CD4-positive, alpha-beta T cell (primary cell): ENCODE measurements at regions not wholly inside any gene's neighbourhood (a gene's known extent, or its start where the extent isn't known, plus 50 kb on each side); places are given as distances from the start of the nearest gene placed in this dataset.

Source experiments
- ATAC-seq: fragments of 200-7000 bp; cut with Tn5 transposase; one replicate; pipeline ENCODE4 v1.10.0; 2022; ENCODE audit warnings: mild to moderate bottlenecking; ENCODE audit not compliant: poor library complexity
- CTCF ChIA-PET: fragments of 350-600 bp; sonication (Branson Sonifier 250); formaldehyde crosslinking; loops from one replicate; lab custom pipeline; 2021; ENCODE audit warnings: antibody characterized with exemption, inconsistent platforms; lab: Charles Lee
- POLR2A ChIA-PET: fragments of 350-600 bp; sonication (Branson Sonifier 250); formaldehyde crosslinking; loops from one replicate; lab custom pipeline; 2021; ENCODE audit warnings: antibody characterized with exemption, inconsistent platforms; lab: Charles Lee
- DNase-seq, 14 experiments: peaks; one replicate each; pipeline ENCODE4 v3.0.0-alpha.2; 2013 to 2020; ENCODE audit warnings: mixed read lengths in 2 of 14
- H3K27ac ChIP-seq, 2 donors: one replicate each; pipeline versions ENCODE4 v1.5.1 to v1.7.0; 2013; ENCODE audit warnings: low read length in 2 of 2, low read depth in 1 of 2, mild to moderate bottlenecking in 1 of 2
- H3K27me3 ChIP-seq, 2 experiments: 1 replicate in 1 of 2; 2 replicates in 1 of 2; pipeline versions ENCODE4 v1.6.1 to v1.7.0; 2013; ENCODE audit warnings: low read length in 2 of 2, control low read depth in 1 of 2, mild to moderate bottlenecking in 1 of 2, moderate library complexity in 1 of 2; ENCODE audit not compliant: insufficient read depth in 2 of 2, control insufficient read depth in 1 of 2
- H3K36me3 ChIP-seq: one replicate; pipeline ENCODE4 v1.6.1; 2013; ENCODE audit warnings: low read length, control low read depth; ENCODE audit not compliant: insufficient read depth
- H3K4me1 ChIP-seq: one replicate; pipeline ENCODE4 v1.6.1; 2013; ENCODE audit warnings: low read length, control low read depth; ENCODE audit not compliant: insufficient read depth
- H3K4me3 ChIP-seq: one replicate; pipeline ENCODE4 v1.5.1; 2013; ENCODE audit warnings: mild to moderate bottlenecking, low read length, moderate library complexity
- H3K9me3 ChIP-seq, 2 experiments: 1 replicate in 1 of 2; 2 replicates in 1 of 2; pipeline versions ENCODE4 v1.6.1 to v1.7.0; 2013; ENCODE audit warnings: low read length in 2 of 2, mild to moderate bottlenecking in 2 of 2, control low read depth in 1 of 2, moderate library complexity in 1 of 2; ENCODE audit not compliant: control insufficient read depth in 1 of 2, insufficient read depth in 1 of 2
- H3K27ac Mint-ChIP-seq: one replicate; pipeline ENCODE4 v1.8.0; 2020; ENCODE audit warnings: mixed read lengths
- H3K27me3 Mint-ChIP-seq: one replicate; pipeline ENCODE4 v1.8.0; 2021; ENCODE audit warnings: mixed read lengths
- H3K36me3 Mint-ChIP-seq: one replicate; pipeline ENCODE4 v1.8.0; 2021; ENCODE audit warnings: low read depth, mixed read lengths
- H3K4me1 Mint-ChIP-seq: one replicate; pipeline ENCODE4 v1.8.0; 2021; ENCODE audit warnings: low read depth, mixed read lengths
- H3K4me3 Mint-ChIP-seq: one replicate; pipeline ENCODE4 v1.8.0; 2020; ENCODE audit warnings: mild to moderate bottlenecking, mixed read lengths
- H3K9me3 Mint-ChIP-seq: one replicate; pipeline ENCODE4 v1.8.0; 2020; ENCODE audit warnings: mixed read lengths
- intact Hi-C, 2 experiments: fragments of 100-400 bp; cut with DNase I in 1 of 2; cut with micrococcal nuclease in 1 of 2; formaldehyde crosslinking; loops; one replicate each; pipeline versions ENCODE4 v1.15.1 to v1.9.0; 2023 to 2025; cut with DNase I, micrococcal nuclease
- TF ChIP-seq, protein P1 (sequence below): fragments of 200-600 bp; IDR thresholded peaks from one replicate; pipeline ENCODE4 v1.8.0; 2022; ENCODE audit warnings: antibody characterized with exemption, mild to moderate bottlenecking

DNA sequence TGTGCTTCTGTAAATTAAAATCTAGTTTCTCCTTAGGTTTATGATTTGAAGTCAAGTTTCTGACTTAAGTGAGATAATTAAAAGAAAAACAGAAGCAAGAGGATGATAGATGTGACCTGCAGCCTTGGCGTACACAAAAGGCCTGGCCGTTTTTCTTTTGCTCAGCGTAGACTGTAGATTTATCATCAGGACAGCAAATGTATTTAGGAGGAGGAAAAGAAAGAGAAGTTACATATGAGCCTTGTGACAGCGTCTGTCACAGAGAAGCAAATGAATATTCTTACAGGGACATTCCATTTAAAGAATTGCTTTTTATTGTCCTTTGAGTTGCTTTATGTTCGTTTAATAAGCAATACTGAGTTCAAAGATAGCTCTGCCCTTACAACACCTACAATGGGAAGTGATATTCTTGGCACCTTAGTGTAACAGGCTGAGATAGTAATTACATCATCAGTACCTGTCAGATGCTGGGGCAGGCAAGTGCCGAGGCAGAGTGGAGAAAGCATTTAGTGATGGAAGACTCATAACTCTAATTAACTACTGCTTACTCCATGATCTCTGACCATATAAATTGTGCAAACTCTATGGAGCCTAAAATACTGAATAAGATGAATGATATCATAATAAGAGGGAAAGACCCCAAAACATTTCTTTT, 311.5 kb downstream of the MFSD1 start:
- Mint-ChIP-seq H3K4me3 (no peak overlapping the region), H3K27ac (no peak overlapping the region)
- CTCF ChIA-PET, result no interaction called here

DNA sequence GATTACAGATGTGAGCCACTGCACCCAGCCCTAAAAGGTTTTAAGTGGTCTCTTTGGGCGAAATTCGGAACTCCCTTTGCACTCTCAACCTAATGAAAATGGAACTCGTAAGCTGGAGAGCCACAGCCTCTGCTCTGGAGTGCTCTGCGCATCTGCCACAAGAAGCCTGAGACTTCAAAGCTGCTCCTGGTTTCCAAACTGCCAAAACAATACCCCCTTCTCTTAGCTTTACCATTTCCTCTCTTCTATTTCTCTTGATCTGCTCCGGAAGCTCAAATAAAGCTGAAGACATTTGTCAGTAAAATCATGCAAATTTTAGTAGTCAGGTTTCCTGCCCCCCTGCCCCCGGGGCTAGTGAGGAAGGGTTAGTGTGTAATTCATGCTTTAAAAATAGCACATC, 312.7 kb downstream of the MFSD1 start:
- H3K36me3 ChIP-seq, result no peaks in the 10 kb centered on the region
- POLR2A ChIA-PET, result no interaction called here
- H3K27ac Mint-ChIP-seq, result no peak overlapping the region

More for the DNA sequence above, 311.5 kb downstream of the MFSD1 start:
- ATAC-seq, result no peak
- Histone ChIP-seq H3K36me3 (no peaks in the 10 kb centered on the region), H3K4me3 (no peak overlapping the region), H3K4me1 (no peaks in the 10 kb centered on the region), H3K27ac (no peak overlapping the region), H3K9me3 (no peaks in the 10 kb centered on the region), H3K27me3 (no peaks in the 10 kb centered on the region)
- POLR2A ChIA-PET, result no interaction called here
- Mint-ChIP-seq H3K9me3 (no peaks in the 10 kb centered on the region), H3K27me3 (no peaks in the 10 kb centered on the region), H3K4me1 (no peaks in the 10 kb centered on the region), H3K36me3 (no peaks in the 10 kb centered on the region)
- TF ChIP-seq, protein P1, sequence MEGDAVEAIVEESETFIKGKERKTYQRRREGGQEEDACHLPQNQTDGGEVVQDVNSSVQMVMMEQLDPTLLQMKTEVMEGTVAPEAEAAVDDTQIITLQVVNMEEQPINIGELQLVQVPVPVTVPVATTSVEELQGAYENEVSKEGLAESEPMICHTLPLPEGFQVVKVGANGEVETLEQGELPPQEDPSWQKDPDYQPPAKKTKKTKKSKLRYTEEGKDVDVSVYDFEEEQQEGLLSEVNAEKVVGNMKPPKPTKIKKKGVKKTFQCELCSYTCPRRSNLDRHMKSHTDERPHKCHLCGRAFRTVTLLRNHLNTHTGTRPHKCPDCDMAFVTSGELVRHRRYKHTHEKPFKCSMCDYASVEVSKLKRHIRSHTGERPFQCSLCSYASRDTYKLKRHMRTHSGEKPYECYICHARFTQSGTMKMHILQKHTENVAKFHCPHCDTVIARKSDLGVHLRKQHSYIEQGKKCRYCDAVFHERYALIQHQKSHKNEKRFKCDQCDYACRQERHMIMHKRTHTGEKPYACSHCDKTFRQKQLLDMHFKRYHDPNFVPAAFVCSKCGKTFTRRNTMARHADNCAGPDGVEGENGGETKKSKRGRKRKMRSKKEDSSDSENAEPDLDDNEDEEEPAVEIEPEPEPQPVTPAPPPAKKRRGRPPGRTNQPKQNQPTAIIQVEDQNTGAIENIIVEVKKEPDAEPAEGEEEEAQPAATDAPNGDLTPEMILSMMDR, result no peak
- intact Hi-C loops, result no loop called here
- DNase-seq, result no peak

DNA sequence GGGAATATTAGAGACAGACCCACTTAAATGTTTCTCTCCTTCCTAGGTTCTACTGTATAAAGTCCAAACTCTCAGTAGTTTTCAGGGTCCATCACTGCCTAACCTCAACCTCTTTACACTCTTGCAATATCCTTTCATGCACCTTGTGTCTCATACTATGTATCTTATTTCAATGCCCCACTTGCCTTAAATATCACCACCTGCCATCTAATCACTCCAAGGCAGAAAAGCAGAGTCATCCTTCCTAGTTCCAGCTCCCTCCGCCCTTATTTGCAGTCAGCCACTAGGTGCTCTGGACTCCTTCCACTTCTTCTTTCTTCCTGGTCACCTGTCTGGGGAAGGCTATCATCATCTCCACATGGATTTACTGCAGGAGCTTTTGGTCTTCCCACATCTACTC, 322.0 kb downstream of the MFSD1 start:
- intact Hi-C loops, result no loop called here
- Histone ChIP-seq H3K27me3 (no peaks in the 10 kb centered on the region), H3K9me3 (peaks cover 0 to 4% of the 10 kb centered on the region in 2 experiments), H3K27ac (no peak overlapping the region), H3K36me3 (no peaks in the 10 kb centered on the region), H3K4me1 (no peaks in the 10 kb centered on the region), H3K4me3 (no peak overlapping the region)
- Mint-ChIP-seq H3K27ac (no peak overlapping the region), H3K36me3 (no peaks in the 10 kb centered on the region), H3K4me3 (no peak overlapping the region), H3K9me3 (peaks cover 2% of the 10 kb centered on the region), H3K4me1 (no peaks in the 10 kb centered on the region), H3K27me3 (no peaks in the 10 kb centered on the region)
- ATAC-seq (no peak), DNase-seq (no peak)
- POLR2A ChIA-PET, result no interaction called here
- CTCF ChIA-PET, result no interaction called here
- TF ChIP-seq, protein P1, result no peak

More for the DNA sequence above, 312.7 kb downstream of the MFSD1 start:
- ATAC-seq (no peak), DNase-seq (no peak)
- intact Hi-C loops, result no loop called here
- Mint-ChIP-seq H3K9me3 (no peaks in the 10 kb centered on the region), H3K4me1 (no peaks in the 10 kb centered on the region), H3K4me3 (no peak overlapping the region), H3K27me3 (no peaks in the 10 kb centered on the region), H3K36me3 (no peaks in the 10 kb centered on the region)
- Histone ChIP-seq H3K9me3 (no peaks in the 10 kb centered on the region), H3K27me3 (no peaks in the 10 kb centered on the region), H3K4me3 (no peak overlapping the region), H3K27ac (no peak overlapping the region), H3K4me1 (no peaks in the 10 kb centered on the region)
- TF ChIP-seq, protein P1, result no peak
- CTCF ChIA-PET, result no interaction called here
